Neural crest cell (in vitro differentiated cells): ENCODE measurements at regions not wholly inside any gene's neighbourhood (a gene's known extent, or its start where the extent isn't known, plus 50 kb on each side); places are given as distances from the start of the nearest gene placed in this dataset.
"Not testable (repeated sequence)": the region's sequence is repeated elsewhere in the genome, so short reads cannot be mapped to it uniquely, and the experiment has no call there.

Experiments
- DNase-seq: peaks from one replicate; pipeline ENCODE4 v3.0.0; 2021; ENCODE audit warnings: low read depth, mixed read lengths, low spot score
- H3K27ac Mint-ChIP-seq: one replicate; pipeline ENCODE4 v1.8.0; 2021; ENCODE audit warnings: mild to moderate bottlenecking, mixed read lengths; ENCODE audit not compliant: unreplicated experiment
- H3K27me3 Mint-ChIP-seq: 2 replicates; pipeline ENCODE4 v1.8.0; 2021; ENCODE audit warnings: low read depth, mild to moderate bottlenecking, mixed read lengths
- H3K36me3 Mint-ChIP-seq: 2 replicates; pipeline ENCODE4 v1.8.0; 2021; ENCODE audit warnings: low read depth, mild to moderate bottlenecking, mixed read lengths
- H3K4me1 Mint-ChIP-seq: 2 replicates; pipeline ENCODE4 v1.8.0; 2021; ENCODE audit warnings: mixed read lengths
- H3K4me3 Mint-ChIP-seq: one replicate; pipeline ENCODE4 v1.8.0; 2021; ENCODE audit warnings: mild to moderate bottlenecking, mixed read lengths
- H3K9me3 Mint-ChIP-seq: 2 replicates; pipeline ENCODE4 v1.8.0; 2021; ENCODE audit warnings: mixed read lengths
- TF ChIP-seq, protein P1 (sequence below): fragments of 200-600 bp; sonication (generic); conservative IDR thresholded peaks from 2 replicates; pipeline ENCODE4 v1.5.0; 2021; ENCODE audit warnings: antibody characterized with exemption, mild to moderate bottlenecking

GRCh38 chr1:244303610-244303969 lies 148.1 kb downstream of the ADSS2 start:
- TF ChIP-seq, protein P1, sequence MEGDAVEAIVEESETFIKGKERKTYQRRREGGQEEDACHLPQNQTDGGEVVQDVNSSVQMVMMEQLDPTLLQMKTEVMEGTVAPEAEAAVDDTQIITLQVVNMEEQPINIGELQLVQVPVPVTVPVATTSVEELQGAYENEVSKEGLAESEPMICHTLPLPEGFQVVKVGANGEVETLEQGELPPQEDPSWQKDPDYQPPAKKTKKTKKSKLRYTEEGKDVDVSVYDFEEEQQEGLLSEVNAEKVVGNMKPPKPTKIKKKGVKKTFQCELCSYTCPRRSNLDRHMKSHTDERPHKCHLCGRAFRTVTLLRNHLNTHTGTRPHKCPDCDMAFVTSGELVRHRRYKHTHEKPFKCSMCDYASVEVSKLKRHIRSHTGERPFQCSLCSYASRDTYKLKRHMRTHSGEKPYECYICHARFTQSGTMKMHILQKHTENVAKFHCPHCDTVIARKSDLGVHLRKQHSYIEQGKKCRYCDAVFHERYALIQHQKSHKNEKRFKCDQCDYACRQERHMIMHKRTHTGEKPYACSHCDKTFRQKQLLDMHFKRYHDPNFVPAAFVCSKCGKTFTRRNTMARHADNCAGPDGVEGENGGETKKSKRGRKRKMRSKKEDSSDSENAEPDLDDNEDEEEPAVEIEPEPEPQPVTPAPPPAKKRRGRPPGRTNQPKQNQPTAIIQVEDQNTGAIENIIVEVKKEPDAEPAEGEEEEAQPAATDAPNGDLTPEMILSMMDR: no peak
- H3K27me3 Mint-ChIP-seq: no peaks in the 10 kb centered on the region
- H3K27ac Mint-ChIP-seq: peak overlapping the region; percentile 58

DNA sequence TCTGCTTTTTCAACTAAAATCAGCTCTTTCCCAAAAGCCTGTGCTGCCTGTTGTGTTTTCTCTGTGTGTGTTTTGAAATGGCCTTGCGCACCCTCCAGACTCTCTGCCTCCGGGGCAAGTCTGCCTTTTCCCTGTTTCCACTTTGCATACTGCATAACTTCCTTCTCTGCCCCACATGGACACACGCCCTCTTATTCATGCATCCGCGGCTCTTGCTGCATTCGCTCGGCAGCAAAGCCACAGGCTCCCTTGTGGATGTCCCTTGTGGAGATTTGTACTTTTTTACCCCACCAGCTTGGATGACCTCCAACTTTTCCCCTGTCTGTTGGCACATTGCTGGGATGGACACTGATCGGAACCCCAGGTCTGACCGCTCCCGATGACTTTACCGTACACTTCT lies 147.6 kb downstream of the ADSS2 start:
- H3K27ac Mint-ChIP-seq: no peak overlapping the region

More at GRCh38 chr1:244303610-244303969, 148.1 kb downstream of the ADSS2 start:
- Mint-ChIP-seq H3K9me3 (peaks cover 18% of the 10 kb centered on the region), H3K36me3 (peaks cover 12% of the 10 kb centered on the region), H3K4me1 (peaks cover 24% of the 10 kb centered on the region), H3K4me3 (no peak overlapping the region)
- DNase-seq: no peak

DNA sequence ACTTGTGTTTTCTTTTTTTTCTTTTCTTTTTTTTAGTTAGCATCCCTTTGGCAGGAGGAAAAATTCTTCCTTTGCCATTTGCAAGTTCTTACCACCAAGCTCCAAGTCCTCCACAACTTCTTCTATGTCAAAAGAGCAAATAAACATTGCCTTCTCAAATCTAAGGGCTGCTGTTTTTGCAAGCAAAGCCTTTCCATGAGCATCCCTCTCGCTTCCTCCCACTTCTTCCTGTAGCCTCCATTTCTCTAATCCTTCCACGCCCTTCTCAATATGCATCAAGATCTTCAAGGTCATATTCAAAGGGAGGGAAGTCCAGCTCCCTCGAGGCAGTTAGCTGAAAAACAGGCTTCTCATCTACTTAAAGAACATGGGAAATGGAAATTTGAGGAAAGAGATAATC lies 147.1 kb downstream of the ADSS2 start:
- Mint-ChIP-seq H3K9me3 (peaks cover 14% of the 10 kb centered on the region), H3K27me3 (no peaks in the 10 kb centered on the region), H3K27ac (no peak overlapping the region), H3K4me3 (no peak overlapping the region), H3K4me1 (peaks cover 19% of the 10 kb centered on the region), H3K36me3 (peaks cover 13% of the 10 kb centered on the region)
- DNase-seq: no peak
- TF ChIP-seq, protein P1: no peak

More for the DNA sequence above, 147.6 kb downstream of the ADSS2 start:
- Mint-ChIP-seq H3K36me3 (peaks cover 13% of the 10 kb centered on the region), H3K4me3 (no peak overlapping the region), H3K9me3 (peaks cover 18% of the 10 kb centered on the region), H3K4me1 (peaks cover 24% of the 10 kb centered on the region), H3K27me3 (no peaks in the 10 kb centered on the region)
- TF ChIP-seq, protein P1: no peak
- no peak for DNase-seq

DNA sequence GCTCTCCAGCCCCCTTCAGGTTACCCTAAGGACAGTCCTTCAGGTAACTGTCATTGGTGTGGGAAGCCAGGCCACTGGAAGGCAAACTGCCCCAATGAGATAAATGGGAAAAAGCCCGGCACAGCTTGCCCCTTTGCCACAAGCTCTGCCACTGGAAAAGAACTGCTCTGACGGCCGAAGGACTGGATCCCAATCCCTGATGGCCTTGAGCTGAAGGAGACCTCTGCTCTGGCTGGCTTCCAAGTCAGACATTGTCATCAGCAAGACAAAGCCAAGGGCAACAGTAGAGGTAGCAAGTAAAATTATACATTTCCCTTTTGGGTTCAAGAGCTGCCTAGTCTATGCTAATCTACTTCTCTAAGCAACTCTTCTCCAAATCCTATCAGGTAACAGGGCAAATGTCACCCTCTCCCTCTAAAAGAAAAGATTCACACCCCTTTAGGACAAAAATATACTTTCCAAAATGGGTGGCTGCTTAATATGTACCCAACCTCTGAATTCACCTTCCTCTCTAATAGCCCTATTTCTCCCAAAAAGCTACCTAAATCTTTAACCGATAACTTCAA lies 145.8 kb downstream of the ADSS2 start:
- Mint-ChIP-seq H3K4me3 (no peak overlapping the region), H3K27ac (no peak overlapping the region), H3K27me3 (no peaks in the 10 kb centered on the region), H3K4me1 (peaks cover 18% of the 10 kb centered on the region), H3K36me3 (peaks cover 13% of the 10 kb centered on the region), H3K9me3 (peaks cover 14% of the 10 kb centered on the region)
- TF ChIP-seq, protein P1: no peak
- DNase-seq: no peak

GRCh38 chr1:244306544-244306943 lies 145.2 kb downstream of the ADSS2 start:
- H3K27me3 Mint-ChIP-seq: no peaks in the 10 kb centered on the region
- H3K36me3 Mint-ChIP-seq: peaks cover 13% of the 10 kb centered on the region
- H3K4me1 Mint-ChIP-seq: peaks cover 18% of the 10 kb centered on the region
- DNase-seq: no peak
- no peak overlapping the region for H3K27ac Mint-ChIP-seq
- peaks cover 14% of the 10 kb centered on the region for H3K9me3 Mint-ChIP-seq
- TF ChIP-seq, protein P1: no peak
- H3K4me3 Mint-ChIP-seq: no peak overlapping the region

GRCh38 chr1:244309191-244309590 lies 142.5 kb downstream of the ADSS2 start:
- H3K27me3 Mint-ChIP-seq, DNase-seq, H3K4me1 Mint-ChIP-seq, H3K4me3 Mint-ChIP-seq, H3K27ac Mint-ChIP-seq: not testable (repeated sequence)
- peaks cover 14% of the 10 kb centered on the region for H3K9me3 Mint-ChIP-seq
- peaks cover 13% of the 10 kb centered on the region for H3K36me3 Mint-ChIP-seq
